ENCODE measurements at regions not wholly inside any gene's neighbourhood (a gene's known extent, or its start where the extent isn't known, plus 50 kb on each side); places are given as distances from the start of the nearest gene placed in this dataset.

DNA sequence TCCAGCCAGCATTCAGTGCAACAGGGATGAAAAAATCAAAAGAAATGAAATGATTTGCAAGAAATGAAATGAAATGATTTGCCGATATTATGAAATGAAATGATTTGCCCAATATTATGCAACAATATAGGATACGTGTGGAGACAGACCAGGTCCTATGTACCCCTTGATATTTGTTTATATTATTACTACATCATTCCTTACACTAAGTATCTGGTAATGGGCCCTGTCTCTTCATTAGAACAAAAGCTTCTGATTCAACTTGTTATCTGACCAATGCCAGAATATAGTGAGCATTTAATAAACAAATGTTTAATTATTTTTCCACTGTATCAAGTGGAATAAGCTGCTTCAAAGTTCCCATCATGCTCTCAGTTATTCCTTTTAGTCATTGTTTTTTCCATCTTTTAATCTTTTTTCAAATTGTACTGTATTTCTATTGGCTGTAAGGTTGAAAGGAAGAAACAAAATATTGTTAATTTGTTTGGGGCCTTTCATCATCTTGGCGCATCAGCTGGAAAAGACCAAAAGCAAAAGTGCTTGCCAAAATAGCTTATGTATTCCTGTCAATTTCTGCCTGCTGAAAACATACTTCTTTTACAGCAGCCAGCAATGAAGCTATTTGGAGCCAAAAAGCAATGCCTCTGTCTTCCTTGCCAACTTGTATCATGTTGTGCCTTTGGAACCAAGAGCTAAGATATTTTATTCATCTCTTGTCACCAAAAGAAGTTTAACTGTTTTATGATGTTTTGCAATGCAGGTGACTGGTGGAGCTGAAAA lies 2314.9 kb downstream of the LRRC4C start:
- Mint-ChIP-seq H3K36me3 (ENCODE audit: low read depth) (no peaks in the 10 kb centered on the region), H3K27me3 (no peaks in the 10 kb centered on the region), H3K27ac (no peak overlapping the region), H3K4me3 (no peak overlapping the region), H3K4me1 (no peaks in the 10 kb centered on the region), H3K9me3 (peaks cover 5% of the 10 kb centered on the region)
- DNase-seq (no peak), ATAC-seq (no peak)

- Mint-ChIP-seq H3K36me3 (ENCODE audit: low read depth) (no peaks in the 10 kb centered on the region), H3K4me1 (no peaks in the 10 kb centered on the region), H3K9me3 (peaks cover 27% of the 10 kb centered on the region), H3K27me3 (no peaks in the 10 kb centered on the region), H3K27ac (no peak overlapping the region), H3K4me3 (no peak overlapping the region)
- ATAC-seq (no peak), DNase-seq (no peak)
Observed at GRCh38 chr11:39139581-39139980, 2319.9 kb downstream of the LRRC4C start.

DNA sequence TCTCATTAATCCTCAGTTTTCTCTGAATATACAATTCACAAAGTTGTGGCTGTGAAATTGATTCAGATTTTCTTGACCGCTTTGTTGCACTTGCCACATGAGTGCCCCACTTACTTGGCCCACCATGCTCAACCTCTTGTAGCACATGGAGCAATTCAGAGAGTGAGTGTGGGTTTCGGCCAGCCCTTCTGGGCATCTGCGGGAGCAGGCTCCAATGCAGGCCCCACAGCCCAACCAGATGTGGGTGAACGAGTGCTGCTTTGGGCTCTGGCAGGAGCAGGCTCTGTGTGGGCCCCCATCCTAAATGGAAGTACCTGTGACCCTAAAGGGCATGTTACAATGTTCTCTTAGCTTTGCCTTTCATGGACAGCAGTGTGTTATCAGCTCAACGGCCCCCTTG lies 2338.6 kb downstream of the LRRC4C start:
- no peaks in the 10 kb centered on the region for H3K36me3 Mint-ChIP-seq (ENCODE audit: low read depth)
- DNase-seq (no peak), ATAC-seq (no peak)
- H3K27me3 Mint-ChIP-seq, result no peaks in the 10 kb centered on the region
- no peak overlapping the region for H3K4me3 Mint-ChIP-seq
- no peaks in the 10 kb centered on the region for H3K4me1 Mint-ChIP-seq
- H3K9me3 Mint-ChIP-seq, result peaks cover 18% of the 10 kb centered on the region
- no peak overlapping the region for H3K27ac Mint-ChIP-seq

DNA sequence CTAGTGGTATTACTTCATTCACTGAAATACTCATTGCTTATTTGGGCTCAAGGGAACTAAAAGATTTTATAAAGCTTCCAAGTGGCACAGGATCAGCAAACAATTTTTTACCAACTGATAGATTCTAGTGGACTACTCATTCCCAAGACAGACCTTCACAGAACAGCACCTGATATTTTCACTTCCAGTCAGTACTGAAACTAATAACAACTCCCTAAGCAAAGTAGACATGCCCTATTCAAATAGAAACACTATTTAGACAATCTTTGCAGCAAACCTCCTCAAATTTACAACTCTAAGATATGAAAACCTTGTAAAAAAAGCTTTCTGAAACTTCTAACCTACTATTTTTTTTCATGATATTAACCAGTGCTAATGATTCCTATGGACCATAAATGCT lies 2345.8 kb downstream of the LRRC4C start:
- no peak overlapping the region for H3K27ac Mint-ChIP-seq
- DNase-seq (no peak), ATAC-seq (no peak)
- no peaks in the 10 kb centered on the region for H3K27me3 Mint-ChIP-seq
- H3K9me3 Mint-ChIP-seq, result peaks cover 20% of the 10 kb centered on the region
- no peak overlapping the region for H3K4me3 Mint-ChIP-seq
- no peaks in the 10 kb centered on the region for H3K4me1 Mint-ChIP-seq
- no peaks in the 10 kb centered on the region for H3K36me3 Mint-ChIP-seq (ENCODE audit: low read depth)

DNA sequence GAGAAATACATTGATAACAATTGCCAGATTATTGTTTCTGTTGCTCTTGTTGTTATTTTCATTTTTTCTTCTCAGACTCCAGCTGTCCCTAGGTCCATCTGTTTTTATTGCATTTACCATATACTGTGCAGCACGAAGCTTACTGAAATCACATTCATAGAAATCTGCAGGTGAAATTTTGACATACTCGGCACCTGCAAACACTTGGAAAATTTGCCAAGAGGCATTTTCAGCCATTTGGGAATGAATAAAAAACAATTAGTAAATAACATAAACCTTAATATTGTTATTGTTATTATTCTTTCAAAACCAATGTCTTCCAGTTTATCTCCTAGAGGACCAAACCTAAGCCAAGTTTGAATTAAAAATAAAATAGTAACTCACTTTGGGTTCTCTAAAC lies 2357.2 kb downstream of the LRRC4C start:
- Mint-ChIP-seq H3K4me3 (no peak overlapping the region), H3K9me3 (peaks cover 14% of the 10 kb centered on the region), H3K36me3 (ENCODE audit: low read depth) (no peaks in the 10 kb centered on the region), H3K4me1 (no peaks in the 10 kb centered on the region), H3K27ac (no peak overlapping the region), H3K27me3 (no peaks in the 10 kb centered on the region)
- ATAC-seq (no peak), DNase-seq (no peak)

DNA sequence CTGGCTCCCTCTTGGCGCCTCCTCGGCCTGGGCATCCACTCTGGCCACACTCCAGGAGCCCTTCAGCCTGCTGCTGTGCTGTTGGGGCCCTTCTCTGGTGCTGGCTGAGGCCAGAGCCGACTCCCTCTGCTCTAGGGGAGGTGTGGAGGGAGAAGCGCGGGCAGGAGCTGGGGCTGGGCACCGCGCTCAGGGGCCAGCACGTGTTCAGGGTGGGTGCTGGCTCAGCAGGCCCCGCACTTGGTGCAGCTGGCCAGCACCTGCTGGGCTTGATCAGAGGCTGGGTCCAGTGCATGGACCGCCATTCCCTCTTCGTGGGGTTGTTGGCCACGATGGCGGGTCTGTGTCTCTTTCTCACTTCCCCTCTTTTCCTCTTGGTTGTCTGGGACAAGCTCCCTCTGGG lies 2381.0 kb downstream of the LRRC4C start:
- peaks cover 23% of the 10 kb centered on the region for H3K9me3 Mint-ChIP-seq
- DNase-seq (no peak), ATAC-seq (no peak)
- no peaks in the 10 kb centered on the region for H3K27me3 Mint-ChIP-seq
- H3K36me3 Mint-ChIP-seq (ENCODE audit: low read depth), result no peaks in the 10 kb centered on the region
- no peak overlapping the region for H3K4me3 Mint-ChIP-seq
- no peaks in the 10 kb centered on the region for H3K4me1 Mint-ChIP-seq
- no peak overlapping the region for H3K27ac Mint-ChIP-seq

DNA sequence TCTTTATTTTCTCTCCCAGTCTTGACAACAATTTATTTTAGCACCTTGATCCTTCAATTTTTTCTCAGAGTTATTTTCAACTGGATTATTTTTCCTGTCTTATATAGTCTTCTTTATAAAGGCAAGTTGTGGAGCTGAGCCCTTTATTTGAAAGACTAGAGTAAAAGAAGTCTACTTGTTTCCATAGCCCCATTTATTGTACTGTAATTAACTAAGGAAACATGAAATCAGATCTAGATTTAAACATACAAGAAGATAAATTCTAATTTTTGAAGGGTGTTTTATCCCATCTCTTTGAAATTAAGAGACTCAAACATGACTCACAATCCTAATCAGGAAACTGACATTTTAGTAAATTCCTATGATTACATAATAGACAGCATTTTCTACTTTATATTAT lies 2421.8 kb downstream of the LRRC4C start:
- no peaks in the 10 kb centered on the region for H3K4me1 Mint-ChIP-seq
- H3K36me3 Mint-ChIP-seq (ENCODE audit: low read depth), result no peaks in the 10 kb centered on the region
- H3K4me3 Mint-ChIP-seq, result no peak overlapping the region
- H3K9me3 Mint-ChIP-seq, result peaks cover 15% of the 10 kb centered on the region
- DNase-seq, result no peak
- H3K27me3 Mint-ChIP-seq, result no peaks in the 10 kb centered on the region
- H3K27ac Mint-ChIP-seq, result no peak overlapping the region
- ATAC-seq, result no peak

DNA sequence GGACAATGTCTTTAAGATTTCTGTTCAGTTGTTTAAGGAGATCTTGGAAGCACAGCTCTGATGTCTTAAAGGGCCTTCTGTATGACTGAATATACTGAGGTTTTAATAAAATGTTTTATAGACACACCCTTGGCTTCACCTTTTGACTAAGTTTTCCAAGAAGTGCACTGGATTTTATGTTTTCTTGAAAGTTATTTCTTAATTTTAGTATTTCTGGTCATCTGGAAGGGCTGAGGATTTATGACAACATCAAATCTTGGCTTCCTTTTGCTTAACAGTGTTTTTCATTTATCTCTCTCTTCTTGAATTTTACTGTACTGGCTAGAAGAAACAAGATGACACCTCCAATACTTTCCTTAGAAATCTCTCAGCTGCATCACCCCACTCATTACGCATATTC lies 2423.4 kb downstream of the LRRC4C start:
- Mint-ChIP-seq H3K4me1 (no peaks in the 10 kb centered on the region), H3K4me3 (no peak overlapping the region), H3K9me3 (peaks cover 12% of the 10 kb centered on the region), H3K27me3 (no peaks in the 10 kb centered on the region), H3K27ac (no peak overlapping the region), H3K36me3 (ENCODE audit: low read depth) (no peaks in the 10 kb centered on the region)
- no peak for ATAC-seq
- no peak for DNase-seq

DNA sequence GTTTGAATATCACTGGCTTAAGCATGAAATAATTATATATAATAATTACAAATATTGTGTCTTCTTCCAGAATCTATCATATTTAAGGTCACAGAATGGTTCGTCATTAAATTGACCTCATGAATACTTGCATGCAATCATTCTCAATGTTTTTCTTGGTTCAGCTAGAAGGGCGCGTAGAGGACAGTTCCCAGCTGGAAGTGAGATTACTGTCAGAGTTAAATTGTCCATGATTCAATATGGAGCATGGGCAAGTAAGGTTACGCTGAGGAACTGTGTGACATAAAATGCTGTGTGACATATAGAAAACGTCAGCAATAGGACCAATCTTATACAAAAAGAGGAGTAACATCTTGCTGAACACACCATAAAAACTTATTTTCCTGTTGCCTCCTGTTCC lies 2423.5 kb upstream of the RAG2 start:
- Mint-ChIP-seq H3K9me3 (peaks cover 4% of the 10 kb centered on the region), H3K4me1 (no peaks in the 10 kb centered on the region), H3K27ac (no peak overlapping the region), H3K27me3 (no peaks in the 10 kb centered on the region), H3K36me3 (ENCODE audit: low read depth) (no peaks in the 10 kb centered on the region), H3K4me3 (no peak overlapping the region)
- ATAC-seq (no peak), DNase-seq (no peak)

- Mint-ChIP-seq H3K27ac (no peak overlapping the region), H3K9me3 (peaks cover 28% of the 10 kb centered on the region), H3K4me1 (no peaks in the 10 kb centered on the region), H3K4me3 (no peak overlapping the region), H3K27me3 (no peaks in the 10 kb centered on the region), H3K36me3 (ENCODE audit: low read depth) (no peaks in the 10 kb centered on the region)
- no peak for ATAC-seq
- no peak for DNase-seq
Observed at GRCh38 chr11:39011797-39012196, 2413.8 kb upstream of the RAG2 start.

DNA sequence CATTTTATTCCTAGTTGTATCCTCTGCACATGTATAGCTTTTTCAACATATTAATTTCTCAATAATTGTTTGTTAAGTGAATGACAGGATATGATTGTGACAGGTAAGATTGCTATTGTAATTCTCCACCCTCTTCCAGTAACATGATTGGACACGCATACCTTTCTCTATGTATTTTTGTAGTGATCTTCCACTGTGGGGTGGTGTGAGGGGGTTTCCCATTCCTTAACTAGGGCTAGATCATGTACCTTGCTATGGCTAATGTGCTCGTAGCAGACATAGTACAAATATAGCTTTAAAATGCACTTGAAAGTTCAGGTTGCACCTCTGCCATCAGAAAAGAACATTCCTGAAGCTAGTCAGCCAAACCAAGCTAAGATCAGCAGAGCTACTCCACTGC lies 2392.8 kb upstream of the RAG2 start:
- Mint-ChIP-seq H3K27me3 (no peaks in the 10 kb centered on the region), H3K27ac (no peak overlapping the region), H3K4me1 (no peaks in the 10 kb centered on the region), H3K9me3 (peaks cover 22% of the 10 kb centered on the region), H3K4me3 (no peak overlapping the region), H3K36me3 (ENCODE audit: low read depth) (no peaks in the 10 kb centered on the region)
- no peak for DNase-seq
- no peak for ATAC-seq

- no peak for ATAC-seq
- H3K4me1 Mint-ChIP-seq, result no peaks in the 10 kb centered on the region
- H3K9me3 Mint-ChIP-seq, result peaks cover 25% of the 10 kb centered on the region
- H3K27me3 Mint-ChIP-seq, result no peaks in the 10 kb centered on the region
- no peaks in the 10 kb centered on the region for H3K36me3 Mint-ChIP-seq (ENCODE audit: low read depth)
- no peak overlapping the region for H3K4me3 Mint-ChIP-seq
- no peak for DNase-seq
- no peak overlapping the region for H3K27ac Mint-ChIP-seq
Observed at GRCh38 chr11:38990139-38990538, 2392.1 kb upstream of the RAG2 start.

DNA sequence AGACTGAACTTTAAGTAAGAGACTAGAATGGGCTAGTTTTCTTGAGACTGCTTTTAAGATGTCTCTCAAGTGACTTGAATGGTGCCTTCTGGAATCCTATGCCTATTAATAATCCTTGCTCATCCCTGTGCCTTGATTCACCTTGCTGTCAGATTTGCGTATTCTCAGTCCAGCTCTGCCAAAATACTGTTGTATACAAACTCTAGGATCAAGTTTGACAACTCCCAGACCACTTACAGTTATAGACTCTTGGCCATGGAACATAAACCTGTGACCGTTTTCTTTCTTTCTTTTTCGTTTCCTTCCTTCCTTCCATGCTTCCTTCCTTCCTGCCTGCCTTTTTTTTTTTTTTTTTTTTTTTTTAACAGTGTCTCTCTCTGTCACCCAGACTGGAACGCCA lies 2390.9 kb upstream of the RAG2 start:
- Mint-ChIP-seq H3K9me3 (peaks cover 25% of the 10 kb centered on the region), H3K36me3 (ENCODE audit: low read depth) (no peaks in the 10 kb centered on the region), H3K27ac (no peak overlapping the region), H3K4me3 (no peak overlapping the region), H3K27me3 (no peaks in the 10 kb centered on the region), H3K4me1 (no peaks in the 10 kb centered on the region)
- DNase-seq (no peak), ATAC-seq (no peak)

DNA sequence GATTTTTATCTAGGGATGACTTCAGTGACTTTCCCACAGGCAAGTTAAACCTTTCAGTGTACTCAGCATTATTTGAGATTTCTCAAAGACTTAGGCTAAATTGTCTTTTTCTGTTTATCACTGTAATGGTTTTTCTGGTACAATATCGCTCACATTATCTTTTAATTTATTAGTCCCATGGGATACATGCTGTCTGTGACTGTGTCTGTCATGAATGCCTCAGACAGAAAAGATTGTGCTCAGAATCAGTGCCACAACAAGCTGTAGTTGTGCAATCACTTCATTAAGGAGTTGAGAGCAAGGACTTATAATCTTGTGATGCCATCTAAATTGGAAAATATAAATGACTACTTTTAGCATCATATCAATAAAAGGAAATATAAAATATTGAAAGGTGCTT lies 2374.2 kb upstream of the RAG2 start:
- Mint-ChIP-seq H3K27me3 (no peaks in the 10 kb centered on the region), H3K36me3 (ENCODE audit: low read depth) (no peaks in the 10 kb centered on the region), H3K9me3 (peaks cover 7% of the 10 kb centered on the region), H3K27ac (no peak overlapping the region), H3K4me3 (no peak overlapping the region), H3K4me1 (no peaks in the 10 kb centered on the region)
- ATAC-seq (no peak), DNase-seq (no peak)

GRCh38 chr11:38971141-38971540 lies 2373.1 kb upstream of the RAG2 start:
- Mint-ChIP-seq H3K9me3 (peaks cover 7% of the 10 kb centered on the region), H3K4me3 (no peak overlapping the region)
- no peak for ATAC-seq

DNA sequence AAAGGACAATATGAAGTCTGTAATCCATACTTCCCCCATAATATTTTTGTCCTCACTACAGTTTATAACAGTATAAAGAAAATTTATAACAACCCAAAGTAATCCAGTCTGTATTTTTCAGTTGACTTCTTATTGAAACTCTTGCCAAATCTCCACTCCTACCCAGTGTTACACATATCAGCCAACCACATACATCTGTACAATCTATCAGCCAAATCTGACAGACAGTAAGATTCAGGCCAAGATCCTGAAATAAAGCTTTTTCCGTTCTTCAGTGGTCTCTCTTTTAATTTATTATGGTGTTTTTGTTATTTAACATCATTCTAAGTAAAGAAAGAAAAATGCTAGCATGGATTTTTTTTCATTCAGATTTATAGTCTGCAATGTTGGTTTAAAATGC lies 2370.9 kb upstream of the RAG2 start:
- Mint-ChIP-seq H3K27me3 (no peaks in the 10 kb centered on the region), H3K27ac (no peak overlapping the region), H3K4me3 (no peak overlapping the region), H3K36me3 (ENCODE audit: low read depth) (no peaks in the 10 kb centered on the region), H3K9me3 (peaks cover 14% of the 10 kb centered on the region), H3K4me1 (no peaks in the 10 kb centered on the region)
- no peak for ATAC-seq
- no peak for DNase-seq

More at GRCh38 chr11:38971141-38971540, 2373.1 kb upstream of the RAG2 start:
- Mint-ChIP-seq H3K4me1 (no peaks in the 10 kb centered on the region), H3K27me3 (no peaks in the 10 kb centered on the region), H3K36me3 (ENCODE audit: low read depth) (no peaks in the 10 kb centered on the region), H3K27ac (no peak overlapping the region)
- DNase-seq, result no peak
